ENCODE measurements at regions not wholly inside any gene's neighbourhood (a gene's known extent, or its start where the extent isn't known, plus 50 kb on each side); places are given as distances from the start of the nearest gene placed in this dataset.

- POLR2A ChIA-PET (ENCODE audit: unreplicated experiment), result no interaction called here
- Histone ChIP-seq H3K4me1 (replicated peaks; ENCODE audit: insufficient read depth) (no peaks in the 10 kb centered on the region), H4K20me1 (ENCODE audit: insufficient read depth) (no peaks in the 10 kb centered on the region), H3K36me3 (ENCODE audit: low read depth) (no peaks in the 10 kb centered on the region), H3K27ac (no peak overlapping the region), H3K9me3 (ENCODE audit: insufficient read depth, low read depth) (peaks cover 23% of the 10 kb centered on the region), H3K27me3 (ENCODE audit: insufficient read depth, low read depth) (no peaks in the 10 kb centered on the region), H3K4me3 (no peak overlapping the region), H3F3A (ENCODE audit: insufficient read depth, low read depth) (no peaks in the 10 kb centered on the region), H2AFZ (no peak overlapping the region), H3K79me2 (ENCODE audit: low read depth) (no peaks in the 10 kb centered on the region), H3K9me2 (ENCODE audit: insufficient read depth) (no peaks in the 10 kb centered on the region), H3K4me2 (no peak overlapping the region)
- no TSS peak for BruUV-seq (replicated peaks)
- no peak for TF ChIP-seq EZH2 (IDR thresholded peaks at IDR 0.05; ENCODE audit: low read depth)
- TF ChIP-seq CTCF (conservative IDR thresholded peaks at IDR 0.05), result no peak
- intact Hi-C loops (cut with micrococcal nuclease; ENCODE audit: unreplicated experiment), result no loop called here
- CTCF ChIA-PET, result no interaction called here
- DNase-seq, result no peak
These were observed 148.8 kb upstream of the HS6ST1 start for GRCh38 chr2:128467321-128467969.

- intact Hi-C loops (cut with micrococcal nuclease; ENCODE audit: unreplicated experiment), result no loop called here
- no peak overlapping the region for H3K4me3 ChIP-seq
- CTCF ChIA-PET, result no interaction called here
- TF ChIP-seq EZH2 (IDR thresholded peaks at IDR 0.05; ENCODE audit: low read depth) (no peak), CTCF (conservative IDR thresholded peaks at IDR 0.05) (no peak)
- no peak overlapping the region for H3K27ac ChIP-seq
- peaks cover 23% of the 10 kb centered on the region for H3K9me3 ChIP-seq (ENCODE audit: insufficient read depth, low read depth)
- DNase-seq, result no peak
- no peaks in the 10 kb centered on the region for H3K36me3 ChIP-seq (ENCODE audit: low read depth)
- no peak overlapping the region for H3K4me2 ChIP-seq
- H3F3A ChIP-seq (ENCODE audit: insufficient read depth, low read depth), result no peaks in the 10 kb centered on the region
- POLR2A ChIA-PET (ENCODE audit: unreplicated experiment), result no interaction called here
- H4K20me1 ChIP-seq (ENCODE audit: insufficient read depth), result no peaks in the 10 kb centered on the region
- BruUV-seq (replicated peaks), result no TSS peak
- no peaks in the 10 kb centered on the region for H3K4me1 ChIP-seq (replicated peaks; ENCODE audit: insufficient read depth)
- H3K27me3 ChIP-seq (ENCODE audit: insufficient read depth, low read depth), result no peaks in the 10 kb centered on the region
- H3K79me2 ChIP-seq (ENCODE audit: low read depth), result no peaks in the 10 kb centered on the region
- no peak overlapping the region for H2AFZ ChIP-seq
- H3K9me2 ChIP-seq (ENCODE audit: insufficient read depth), result no peaks in the 10 kb centered on the region
These were observed 149.7 kb upstream of the HS6ST1 start for GRCh38 chr2:128468186-128468920.

- Histone ChIP-seq H3K4me3 (no peak overlapping the region), H3K27ac (no peak overlapping the region), H4K20me1 (ENCODE audit: insufficient read depth) (no peaks in the 10 kb centered on the region), H3K9me2 (ENCODE audit: insufficient read depth) (no peaks in the 10 kb centered on the region), H3K9me3 (ENCODE audit: insufficient read depth, low read depth) (peaks cover 23% of the 10 kb centered on the region), H3K4me1 (replicated peaks; ENCODE audit: insufficient read depth) (no peaks in the 10 kb centered on the region), H3F3A (ENCODE audit: insufficient read depth, low read depth) (no peaks in the 10 kb centered on the region), H3K79me2 (ENCODE audit: low read depth) (no peaks in the 10 kb centered on the region), H3K4me2 (no peak overlapping the region), H2AFZ (no peak overlapping the region), H3K36me3 (ENCODE audit: low read depth) (no peaks in the 10 kb centered on the region), H3K27me3 (ENCODE audit: insufficient read depth, low read depth) (no peaks in the 10 kb centered on the region)
- ChIA-PET CTCF (no interaction called here), POLR2A (ENCODE audit: unreplicated experiment) (no interaction called here)
- no peak for TF ChIP-seq EZH2 (IDR thresholded peaks at IDR 0.05; ENCODE audit: low read depth)
- peak; percentile 85 for TF ChIP-seq CTCF (conservative IDR thresholded peaks at IDR 0.05)
- no TSS peak for BruUV-seq (replicated peaks)
- intact Hi-C loops (cut with micrococcal nuclease; ENCODE audit: unreplicated experiment), result no loop called here
- peak in 1 of 2 experiments; percentile 14 for DNase-seq
These were observed 150.5 kb upstream of the HS6ST1 start for GRCh38 chr2:128469203-128469602.
